H1 (cell line): ENCODE measurements at regions not wholly inside any gene's neighbourhood (a gene's known extent, or its start where the extent isn't known, plus 50 kb on each side); places are given as distances from the start of the nearest gene placed in this dataset.

Source experiments
- BCL11A ChIP-seq, 2 experiments: IDR thresholded peaks; one replicate each; pipeline ENCODE4 v1.6.1; 2011; ENCODE audit warnings: low read depth in 2 of 2, low read length in 2 of 2, mild to moderate bottlenecking in 2 of 2
- BRCA1 ChIP-seq: IDR thresholded peaks from 2 replicates; pipeline ENCODE4 v1.6.1; 2012; ENCODE audit warnings: low read depth, low read length, improper control_type of control experiment
- CREB1 ChIP-seq: IDR thresholded peaks from 2 replicates; pipeline ENCODE4 v1.6.1; 2012; ENCODE audit warnings: inconsistent platforms
- EGR1 ChIP-seq: IDR thresholded peaks from 2 replicates; pipeline ENCODE4 v1.6.1; 2011; ENCODE audit warnings: low read depth, low read length, borderline replicate concordance
- HDAC2 ChIP-seq, 2 experiments: fragments of 300-600 bp in 1 of 2; sonication (generic) in 1 of 2; IDR thresholded peaks; 2 replicates each; pipeline ENCODE4 v1.6.1; 2011 to 2012; ENCODE audit warnings: low read depth in 2 of 2, low read length in 2 of 2, mild to moderate bottlenecking in 2 of 2, moderate library complexity in 2 of 2, borderline replicate concordance in 1 of 2, inconsistent platforms in 1 of 2
- JUND ChIP-seq: IDR thresholded peaks from 2 replicates; pipeline ENCODE4 v1.6.1; 2011; ENCODE audit warnings: mild to moderate bottlenecking, improper control_type of control experiment, low read length
- KDM4A ChIP-seq: IDR thresholded peaks from one replicate; pipeline ENCODE4 v1.7.1; 2012; ENCODE audit warnings: low read depth, mild to moderate bottlenecking, moderate library complexity, low read length, inconsistent platforms; ENCODE audit not compliant: severe bottlenecking
- NRF1 ChIP-seq: IDR thresholded peaks from 2 replicates; pipeline ENCODE4 v1.6.1; 2011; ENCODE audit warnings: mild to moderate bottlenecking, low read depth, low read length, improper control_type of control experiment
- RBBP5 ChIP-seq: IDR thresholded peaks from 2 replicates; pipeline ENCODE4 v1.7.1; 2012; ENCODE audit warnings: low read depth, mild to moderate bottlenecking, inconsistent platforms, low read length, moderate library complexity, borderline replicate concordance
- RNF2 ChIP-seq: fragments of 200-900, 300-1000 bp; sonication (generic); IDR thresholded peaks from 2 replicates; pipeline ENCODE4 v1.7.1; 2016; ENCODE audit warnings: borderline replicate concordance, low read depth, mild to moderate bottlenecking, antibody characterized with exemption, low read length; ENCODE audit not compliant: poor library complexity, severe bottlenecking; ENCODE audit errors: missing control alignments
- SP4 ChIP-seq: IDR thresholded peaks from 2 replicates; pipeline ENCODE4 v1.6.1; 2012; ENCODE audit warnings: low read length, inconsistent platforms
- YY1 ChIP-seq: IDR thresholded peaks from 2 replicates; pipeline ENCODE4 v1.6.1; 2011; ENCODE audit warnings: low read depth, mild to moderate bottlenecking, low read length
- TF ChIP-seq, protein P1 (sequence below): fragments of 300-600 bp; sonication (generic); IDR thresholded peaks from 2 replicates; pipeline ENCODE4 v1.7.1; 2012; ENCODE audit warnings: low read length, moderate library complexity, mild to moderate bottlenecking, inconsistent platforms; ENCODE audit not compliant: insufficient replicate concordance

DNA sequence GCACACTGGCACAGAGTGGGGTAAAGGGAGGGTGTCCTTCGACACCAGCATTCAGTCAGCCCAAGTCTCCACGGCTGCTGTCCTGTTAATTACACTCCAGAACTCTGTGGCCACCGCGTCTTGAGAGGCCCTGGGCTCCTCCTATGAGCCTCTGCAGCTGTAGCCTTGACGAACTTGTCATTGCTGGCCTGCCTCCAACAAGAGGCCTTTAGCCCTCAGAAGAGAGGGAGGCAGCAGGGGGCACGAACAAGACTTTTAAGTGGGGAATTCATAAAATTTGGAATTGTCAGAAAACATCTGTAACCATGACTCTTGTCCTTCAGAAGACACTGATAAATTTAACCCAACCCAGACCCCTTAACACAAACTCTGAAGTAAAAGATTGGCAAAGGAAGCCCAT is 241.9 kb downstream of the UQCRFS1 start (continued):
- TF ChIP-seq, protein P1, sequence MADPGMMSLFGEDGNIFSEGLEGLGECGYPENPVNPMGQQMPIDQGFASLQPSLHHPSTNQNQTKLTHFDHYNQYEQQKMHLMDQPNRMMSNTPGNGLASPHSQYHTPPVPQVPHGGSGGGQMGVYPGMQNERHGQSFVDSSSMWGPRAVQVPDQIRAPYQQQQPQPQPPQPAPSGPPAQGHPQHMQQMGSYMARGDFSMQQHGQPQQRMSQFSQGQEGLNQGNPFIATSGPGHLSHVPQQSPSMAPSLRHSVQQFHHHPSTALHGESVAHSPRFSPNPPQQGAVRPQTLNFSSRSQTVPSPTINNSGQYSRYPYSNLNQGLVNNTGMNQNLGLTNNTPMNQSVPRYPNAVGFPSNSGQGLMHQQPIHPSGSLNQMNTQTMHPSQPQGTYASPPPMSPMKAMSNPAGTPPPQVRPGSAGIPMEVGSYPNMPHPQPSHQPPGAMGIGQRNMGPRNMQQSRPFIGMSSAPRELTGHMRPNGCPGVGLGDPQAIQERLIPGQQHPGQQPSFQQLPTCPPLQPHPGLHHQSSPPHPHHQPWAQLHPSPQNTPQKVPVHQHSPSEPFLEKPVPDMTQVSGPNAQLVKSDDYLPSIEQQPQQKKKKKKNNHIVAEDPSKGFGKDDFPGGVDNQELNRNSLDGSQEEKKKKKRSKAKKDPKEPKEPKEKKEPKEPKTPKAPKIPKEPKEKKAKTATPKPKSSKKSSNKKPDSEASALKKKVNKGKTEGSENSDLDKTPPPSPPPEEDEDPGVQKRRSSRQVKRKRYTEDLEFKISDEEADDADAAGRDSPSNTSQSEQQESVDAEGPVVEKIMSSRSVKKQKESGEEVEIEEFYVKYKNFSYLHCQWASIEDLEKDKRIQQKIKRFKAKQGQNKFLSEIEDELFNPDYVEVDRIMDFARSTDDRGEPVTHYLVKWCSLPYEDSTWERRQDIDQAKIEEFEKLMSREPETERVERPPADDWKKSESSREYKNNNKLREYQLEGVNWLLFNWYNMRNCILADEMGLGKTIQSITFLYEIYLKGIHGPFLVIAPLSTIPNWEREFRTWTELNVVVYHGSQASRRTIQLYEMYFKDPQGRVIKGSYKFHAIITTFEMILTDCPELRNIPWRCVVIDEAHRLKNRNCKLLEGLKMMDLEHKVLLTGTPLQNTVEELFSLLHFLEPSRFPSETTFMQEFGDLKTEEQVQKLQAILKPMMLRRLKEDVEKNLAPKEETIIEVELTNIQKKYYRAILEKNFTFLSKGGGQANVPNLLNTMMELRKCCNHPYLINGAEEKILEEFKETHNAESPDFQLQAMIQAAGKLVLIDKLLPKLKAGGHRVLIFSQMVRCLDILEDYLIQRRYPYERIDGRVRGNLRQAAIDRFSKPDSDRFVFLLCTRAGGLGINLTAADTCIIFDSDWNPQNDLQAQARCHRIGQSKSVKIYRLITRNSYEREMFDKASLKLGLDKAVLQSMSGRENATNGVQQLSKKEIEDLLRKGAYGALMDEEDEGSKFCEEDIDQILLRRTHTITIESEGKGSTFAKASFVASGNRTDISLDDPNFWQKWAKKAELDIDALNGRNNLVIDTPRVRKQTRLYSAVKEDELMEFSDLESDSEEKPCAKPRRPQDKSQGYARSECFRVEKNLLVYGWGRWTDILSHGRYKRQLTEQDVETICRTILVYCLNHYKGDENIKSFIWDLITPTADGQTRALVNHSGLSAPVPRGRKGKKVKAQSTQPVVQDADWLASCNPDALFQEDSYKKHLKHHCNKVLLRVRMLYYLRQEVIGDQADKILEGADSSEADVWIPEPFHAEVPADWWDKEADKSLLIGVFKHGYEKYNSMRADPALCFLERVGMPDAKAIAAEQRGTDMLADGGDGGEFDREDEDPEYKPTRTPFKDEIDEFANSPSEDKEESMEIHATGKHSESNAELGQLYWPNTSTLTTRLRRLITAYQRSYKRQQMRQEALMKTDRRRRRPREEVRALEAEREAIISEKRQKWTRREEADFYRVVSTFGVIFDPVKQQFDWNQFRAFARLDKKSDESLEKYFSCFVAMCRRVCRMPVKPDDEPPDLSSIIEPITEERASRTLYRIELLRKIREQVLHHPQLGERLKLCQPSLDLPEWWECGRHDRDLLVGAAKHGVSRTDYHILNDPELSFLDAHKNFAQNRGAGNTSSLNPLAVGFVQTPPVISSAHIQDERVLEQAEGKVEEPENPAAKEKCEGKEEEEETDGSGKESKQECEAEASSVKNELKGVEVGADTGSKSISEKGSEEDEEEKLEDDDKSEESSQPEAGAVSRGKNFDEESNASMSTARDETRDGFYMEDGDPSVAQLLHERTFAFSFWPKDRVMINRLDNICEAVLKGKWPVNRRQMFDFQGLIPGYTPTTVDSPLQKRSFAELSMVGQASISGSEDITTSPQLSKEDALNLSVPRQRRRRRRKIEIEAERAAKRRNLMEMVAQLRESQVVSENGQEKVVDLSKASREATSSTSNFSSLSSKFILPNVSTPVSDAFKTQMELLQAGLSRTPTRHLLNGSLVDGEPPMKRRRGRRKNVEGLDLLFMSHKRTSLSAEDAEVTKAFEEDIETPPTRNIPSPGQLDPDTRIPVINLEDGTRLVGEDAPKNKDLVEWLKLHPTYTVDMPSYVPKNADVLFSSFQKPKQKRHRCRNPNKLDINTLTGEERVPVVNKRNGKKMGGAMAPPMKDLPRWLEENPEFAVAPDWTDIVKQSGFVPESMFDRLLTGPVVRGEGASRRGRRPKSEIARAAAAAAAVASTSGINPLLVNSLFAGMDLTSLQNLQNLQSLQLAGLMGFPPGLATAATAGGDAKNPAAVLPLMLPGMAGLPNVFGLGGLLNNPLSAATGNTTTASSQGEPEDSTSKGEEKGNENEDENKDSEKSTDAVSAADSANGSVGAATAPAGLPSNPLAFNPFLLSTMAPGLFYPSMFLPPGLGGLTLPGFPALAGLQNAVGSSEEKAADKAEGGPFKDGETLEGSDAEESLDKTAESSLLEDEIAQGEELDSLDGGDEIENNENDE = no peak
- TF ChIP-seq SP4 (no peak), BCL11A (IDR thresholded peaks at IDR 0.05; ENCODE audit: low read depth in 2 of 2, low read length in 2 of 2) (no peak), HDAC2 (IDR thresholded peaks at IDR 0.05; ENCODE audit: borderline replicate concordance in 1 of 2, low read depth in 2 of 2, low read length in 2 of 2) (no peak), CREB1 (no peak), NRF1 (no peak), BRCA1 (no peak), RBBP5 (no peak), EGR1 (no peak), JUND (no peak), YY1 (no peak), RNF2 (no peak), KDM4A (no peak)
